GM21825 (cell line): ENCODE measurements at regions not wholly inside any gene's neighbourhood (a gene's known extent, or its start where the extent isn't known, plus 50 kb on each side); places are given as distances from the start of the nearest gene placed in this dataset.
"Not testable (repeated sequence)": the region's sequence is repeated elsewhere in the genome, so short reads cannot be mapped to it uniquely, and the experiment has no call there.

Experiments used
- ATAC-seq: cut with Tn5 transposase; IDR thresholded peaks from one replicate; pipeline ENCODE4 v1.9.1; 2021; ENCODE audit warnings: mild to moderate bottlenecking, moderate library complexity; ENCODE audit not compliant: unreplicated experiment

- no peak for ATAC-seq
Observed at GRCh38 chr3:103829723-103830326, 1395.0 kb downstream of the ZPLD1 start.

- no peak for ATAC-seq
Observed at GRCh38 chr3:103847081-103848062, 1412.6 kb downstream of the ZPLD1 start.

- ATAC-seq = no peak
Observed at GRCh38 chr3:103851793-103852192, 1417.0 kb downstream of the ZPLD1 start.

GRCh38 chr3:103862415-103862814 lies 1427.6 kb downstream of the ZPLD1 start:
- no peak for ATAC-seq

- ATAC-seq = no peak
Observed at GRCh38 chr3:103863381-103863780, 1428.6 kb downstream of the ZPLD1 start.

- ATAC-seq = no peak
Observed at GRCh38 chr3:103866113-103866512, 1431.3 kb downstream of the ZPLD1 start.

GRCh38 chr3:103873021-103873420 lies 1438.2 kb downstream of the ZPLD1 start:
- no peak for ATAC-seq

- no peak for ATAC-seq
Observed at GRCh38 chr3:103873897-103874545, 1439.2 kb downstream of the ZPLD1 start.

GRCh38 chr3:103881809-103882208 lies 1447.0 kb downstream of the ZPLD1 start:
- ATAC-seq = not testable (repeated sequence)

GRCh38 chr3:103889675-103890074 lies 1454.9 kb downstream of the ZPLD1 start:
- no peak for ATAC-seq

GRCh38 chr3:103894162-103894822 lies 1459.5 kb downstream of the ZPLD1 start:
- no peak for ATAC-seq

- ATAC-seq = no peak
Observed at GRCh38 chr3:103899328-103899727, 1464.5 kb downstream of the ZPLD1 start.

- no peak for ATAC-seq
Observed at GRCh38 chr3:103904991-103905390, 1461.7 kb upstream of the ALCAM start.

GRCh38 chr3:103906304-103906703 lies 1460.4 kb upstream of the ALCAM start:
- ATAC-seq = no peak

- ATAC-seq = no peak
Observed at GRCh38 chr3:103906808-103907207, 1459.9 kb upstream of the ALCAM start.

- no peak for ATAC-seq
Observed at GRCh38 chr3:103907567-103907966, 1459.1 kb upstream of the ALCAM start.

GRCh38 chr3:103909395-103909794 lies 1457.3 kb upstream of the ALCAM start:
- ATAC-seq = no peak

- no peak for ATAC-seq
Observed at GRCh38 chr3:103918336-103918735, 1448.4 kb upstream of the ALCAM start.

- no peak for ATAC-seq
Observed at GRCh38 chr3:103919327-103919726, 1447.4 kb upstream of the ALCAM start.

- no peak for ATAC-seq
Observed at GRCh38 chr3:103923907-103924306, 1442.8 kb upstream of the ALCAM start.

GRCh38 chr3:103924544-103924943 lies 1442.2 kb upstream of the ALCAM start:
- ATAC-seq = no peak
